Eye (tissue), 1 donor: ENCODE measurements at regions not wholly inside any gene's neighbourhood (a gene's known extent, or its start where the extent isn't known, plus 50 kb on each side); places are given as distances from the start of the nearest gene placed in this dataset.

ENCODE experiments used
- DNase-seq: peaks from one replicate; pipeline ENCODE4 v3.0.0-alpha.2; 2015

DNA sequence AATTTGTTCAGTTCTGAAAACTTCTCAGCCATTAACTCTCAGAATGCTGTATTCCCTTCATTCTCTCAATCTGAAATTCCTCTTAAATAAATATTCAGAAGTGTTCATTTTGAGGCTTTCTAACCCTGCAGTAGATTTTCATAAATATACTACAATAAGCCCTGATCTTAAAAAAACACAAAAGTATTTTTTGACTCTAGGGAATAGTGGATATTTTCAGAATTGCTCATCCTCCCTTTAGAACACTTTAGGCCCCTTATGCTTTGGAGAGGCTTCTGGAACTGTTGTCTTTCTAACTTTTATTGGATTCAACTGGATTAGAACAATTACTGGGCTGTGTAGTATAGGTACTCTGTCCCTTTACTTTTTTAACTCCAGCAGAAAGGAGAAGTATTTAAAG lies 1662.6 kb upstream of the MIR17HG start:
- no peak for DNase-seq

GRCh38 chr13:89686171-89686570 lies 1661.3 kb upstream of the MIR17HG start:
- DNase-seq = no peak

- DNase-seq = no peak
Measured at GRCh38 chr13:89687066-89687465, 1660.4 kb upstream of the MIR17HG start.

DNA sequence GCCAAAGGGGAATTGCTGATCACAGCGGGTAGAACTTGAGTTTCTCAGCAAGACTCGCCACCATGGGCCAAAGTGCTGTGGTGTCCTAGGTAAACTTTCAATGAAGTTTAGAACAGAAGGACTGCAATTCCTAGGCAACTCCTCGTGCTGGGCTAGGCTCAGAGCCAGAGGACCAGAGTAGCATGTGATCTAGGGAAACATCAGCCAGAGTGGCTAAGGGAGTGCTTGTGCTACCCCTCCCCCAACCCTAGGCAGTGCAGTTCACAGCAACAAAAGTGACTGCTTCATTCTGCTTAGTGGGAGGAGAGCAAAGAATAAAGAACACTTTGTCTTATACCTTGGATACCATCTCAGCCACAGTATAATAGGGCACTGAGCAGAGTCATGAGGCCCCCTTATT lies 1658.6 kb upstream of the MIR17HG start:
- no peak for DNase-seq

DNA sequence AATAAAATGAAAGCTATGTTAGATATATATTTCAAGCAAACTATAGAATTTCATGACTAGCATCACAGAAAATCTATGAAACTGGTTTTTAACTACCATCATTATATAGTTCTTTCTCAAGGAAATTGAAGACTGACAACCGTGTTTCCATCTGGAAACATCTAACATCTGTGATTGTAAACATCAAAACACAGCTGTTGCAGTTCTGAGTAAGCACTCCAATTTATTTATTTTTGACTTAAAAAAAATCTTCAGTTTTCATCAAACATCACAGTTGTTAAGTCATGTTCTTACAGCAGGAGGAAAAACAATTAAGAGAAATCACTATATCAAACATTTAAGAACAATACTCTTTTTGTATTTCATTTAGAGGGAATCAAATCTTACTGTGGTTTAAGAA lies 1653.0 kb upstream of the MIR17HG start:
- DNase-seq = no peak

GRCh38 chr13:89695343-89696257 lies 1651.9 kb upstream of the MIR17HG start:
- DNase-seq = peak; percentile 72

DNA sequence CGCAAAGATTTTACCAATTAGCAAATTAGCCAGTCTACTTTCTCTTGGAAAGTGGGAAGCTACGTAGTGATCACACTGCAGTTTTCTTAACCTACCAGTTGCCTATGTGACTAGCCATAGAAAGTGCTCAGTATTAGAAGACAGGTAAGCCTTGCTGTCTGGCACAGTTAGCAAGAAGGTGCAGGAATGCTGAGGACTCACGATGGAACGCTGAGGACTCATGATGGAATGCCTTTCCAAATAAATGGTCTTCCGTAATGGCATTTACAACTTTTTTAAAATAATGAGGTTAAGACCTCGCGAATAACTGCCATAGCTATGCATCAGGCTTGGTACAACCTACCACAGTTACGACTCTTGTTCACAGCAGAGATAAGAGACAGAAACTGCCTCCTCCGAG lies 1645.6 kb upstream of the MIR17HG start:
- DNase-seq = no peak

GRCh38 chr13:89704040-89704439 lies 1643.4 kb upstream of the MIR17HG start:
- DNase-seq = no peak

GRCh38 chr13:89708013-89708412 lies 1639.5 kb upstream of the MIR17HG start:
- peak; percentile 48 for DNase-seq

DNA sequence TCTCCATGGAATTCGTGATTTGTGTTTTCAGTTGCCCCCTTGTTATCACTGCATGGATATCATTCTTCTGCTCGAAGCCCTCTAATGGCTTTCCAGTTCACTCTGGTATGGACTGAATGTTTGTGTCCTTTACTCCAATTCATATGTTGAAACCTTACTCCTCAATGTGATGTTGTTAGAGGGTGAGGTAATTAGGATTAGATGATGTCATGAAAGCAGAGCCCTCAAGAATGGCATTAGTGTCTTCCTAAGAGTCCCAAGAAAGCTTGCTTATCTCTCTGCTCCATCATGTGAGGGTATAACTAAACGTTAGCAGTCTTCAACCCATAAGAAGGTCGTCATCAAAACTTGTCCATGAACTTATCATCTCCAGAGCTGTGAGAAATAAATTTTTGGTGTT lies 1626.3 kb upstream of the MIR17HG start:
- no peak for DNase-seq

DNA sequence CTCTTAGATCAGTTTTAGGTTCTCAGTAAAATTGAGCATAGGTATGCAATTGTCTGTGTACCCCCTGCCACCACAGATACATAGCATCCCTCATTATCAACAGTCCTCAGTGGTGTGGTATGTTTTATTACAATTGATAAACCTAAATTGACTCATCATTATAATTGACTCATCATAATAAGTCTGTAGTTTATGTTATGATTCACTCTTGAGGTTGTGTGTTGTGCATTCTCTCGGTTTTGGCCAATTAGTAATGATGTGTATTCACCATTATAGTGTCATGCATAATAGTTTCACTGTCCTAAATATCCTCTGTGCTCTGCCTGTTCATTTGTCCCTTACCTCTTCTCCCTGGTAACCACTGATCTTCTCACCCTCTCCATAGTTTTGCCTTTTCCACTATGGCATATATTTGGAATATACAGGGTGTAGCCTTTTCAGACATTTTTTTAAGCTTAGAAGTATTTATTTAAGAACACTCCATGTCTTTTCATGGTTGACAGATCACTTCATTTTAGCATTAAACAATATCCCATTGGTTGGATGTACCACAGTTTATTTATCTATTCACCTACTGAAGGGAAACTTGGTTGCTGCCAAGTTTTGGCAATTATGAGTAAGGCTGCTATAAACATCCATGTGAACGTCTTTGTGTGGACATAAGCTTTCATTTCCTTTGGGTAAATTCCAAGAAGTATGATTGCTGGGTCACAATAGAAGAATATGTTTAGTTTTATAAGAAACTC lies 1620.6 kb upstream of the MIR17HG start:
- DNase-seq = no peak

DNA sequence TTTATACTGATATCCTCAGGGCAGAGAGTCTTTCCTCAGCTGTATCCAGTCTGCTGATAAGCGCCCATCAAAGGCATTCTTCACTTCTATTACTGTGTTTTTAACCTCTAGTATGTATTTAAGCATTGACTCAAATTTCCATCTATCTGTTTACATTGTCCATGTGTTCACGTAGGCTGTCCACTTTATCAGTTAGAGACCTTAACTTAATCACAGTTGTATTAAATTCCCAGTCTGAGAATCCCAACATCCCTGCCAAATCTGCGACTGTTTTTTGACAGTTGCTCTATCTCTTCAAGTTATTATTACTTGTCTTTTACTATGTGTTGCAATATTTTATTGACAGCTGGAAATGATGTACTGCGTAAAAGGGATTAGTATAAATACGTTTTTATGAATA lies 1613.7 kb upstream of the MIR17HG start:
- DNase-seq = no peak

GRCh38 chr13:89737051-89737450 lies 1610.4 kb upstream of the MIR17HG start:
- DNase-seq = no peak

DNA sequence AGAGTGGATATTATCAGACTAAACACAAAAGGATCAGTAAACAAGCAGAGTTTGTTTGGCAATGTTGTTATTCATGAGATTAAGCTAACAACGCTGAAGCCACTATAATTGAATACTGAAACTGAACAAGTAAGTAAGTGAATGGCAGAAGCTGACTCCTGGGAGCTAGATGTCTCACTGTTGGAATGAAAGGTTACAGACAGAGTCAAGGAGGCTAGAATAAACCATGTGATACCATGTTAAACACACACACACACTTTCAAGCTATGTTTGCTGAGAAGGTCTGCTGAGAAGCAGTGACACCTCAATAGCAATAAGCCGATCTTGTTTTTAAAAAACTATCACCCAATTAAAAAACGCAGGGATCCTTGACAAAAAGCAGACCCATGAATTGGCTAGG lies 1609.4 kb upstream of the MIR17HG start:
- no peak for DNase-seq

- no peak for DNase-seq
Measured at GRCh38 chr13:89740994-89741685, 1606.3 kb upstream of the MIR17HG start.

DNA sequence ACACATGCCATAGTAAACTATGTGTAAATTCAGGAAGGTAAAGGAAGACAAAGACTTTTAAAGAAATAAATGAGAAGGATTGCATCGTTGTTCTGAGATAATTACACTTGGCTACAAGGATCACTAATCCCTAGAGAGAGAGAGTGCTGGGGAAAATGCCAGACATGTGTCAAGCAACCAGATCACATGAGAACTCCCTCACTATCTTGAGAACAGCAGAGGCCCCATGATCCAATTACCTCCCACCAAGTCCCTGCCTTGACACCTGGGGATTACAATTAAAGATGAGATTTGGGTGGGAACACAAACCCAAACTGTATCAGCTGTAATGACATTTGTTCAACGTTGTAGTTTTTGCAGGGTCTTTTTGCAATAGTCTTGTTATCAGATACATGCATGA lies 1600.9 kb upstream of the MIR17HG start:
- peak; percentile 2 for DNase-seq

GRCh38 chr13:89748716-89749115 lies 1598.8 kb upstream of the MIR17HG start:
- no peak for DNase-seq

GRCh38 chr13:89749888-89750287 lies 1597.6 kb upstream of the MIR17HG start:
- no peak for DNase-seq

- DNase-seq = no peak
Measured at GRCh38 chr13:89750371-89750770, 1597.1 kb upstream of the MIR17HG start.

GRCh38 chr13:89751432-89751930 lies 1596.0 kb upstream of the MIR17HG start:
- no peak for DNase-seq

- DNase-seq = no peak
Measured at GRCh38 chr13:89752394-89752793, 1595.1 kb upstream of the MIR17HG start.

GRCh38 chr13:89755729-89756492 lies 1591.6 kb upstream of the MIR17HG start:
- no peak for DNase-seq

DNA sequence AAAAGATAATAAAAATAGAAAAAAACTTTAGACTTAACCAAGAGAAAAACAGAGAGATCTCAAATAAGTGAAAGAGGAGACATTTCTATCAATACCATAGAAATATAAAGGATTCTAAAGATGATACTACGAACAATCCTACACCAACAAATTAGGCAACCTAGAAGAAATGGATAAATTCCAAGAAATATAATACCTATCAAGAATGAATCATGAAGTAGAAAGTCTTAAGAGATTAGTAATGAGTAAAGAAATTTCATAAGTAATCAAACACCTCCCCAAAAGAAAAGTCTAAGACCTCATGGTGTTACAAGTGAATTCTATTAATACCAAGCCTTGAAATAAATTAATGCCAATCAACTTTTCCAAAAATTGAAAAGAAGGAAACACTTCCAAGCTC lies 1584.5 kb upstream of the MIR17HG start:
- no peak for DNase-seq
